ENCODE measurements at regions not wholly inside any gene's neighbourhood (a gene's known extent, or its start where the extent isn't known, plus 50 kb on each side); places are given as distances from the start of the nearest gene placed in this dataset.

DNA sequence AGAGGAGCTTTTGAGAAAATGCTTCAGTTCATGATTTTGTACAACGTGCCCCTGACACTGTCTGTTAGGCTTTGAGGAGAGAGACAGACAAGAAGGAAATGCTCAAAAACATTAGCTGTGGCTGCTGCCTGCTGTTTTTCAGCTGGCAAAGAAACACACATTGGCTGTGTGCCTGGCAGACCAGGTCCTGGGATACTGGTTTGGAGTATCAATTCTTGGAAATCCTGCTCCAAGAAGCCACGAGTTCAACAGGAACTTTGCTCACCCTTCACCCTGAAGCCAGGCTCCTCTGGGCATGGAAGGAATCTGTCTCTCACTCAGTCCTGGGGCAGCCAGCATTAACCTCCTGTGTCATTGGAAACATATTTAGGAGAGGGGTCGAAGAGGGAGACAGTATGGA lies 245.5 kb downstream of the AUH start:
- H3K27me3 ChIP-seq = no peaks in the 10 kb centered on the region
- no peak overlapping the region for H3K4me3 ChIP-seq
- H3K4me1 ChIP-seq = peaks cover 21% of the 10 kb centered on the region
- DNase-seq (peak in 3 of 4 donors; percentile 16 to 50 (median 36)), ATAC-seq (no peak)
- 40% methylated on average over 3 of the region's 3 CpGs for WGBS, 2 donors
- no peaks in the 10 kb centered on the region for H3K36me3 ChIP-seq (replicated peaks in 1 of 2; ENCODE audit: insufficient read depth in 1 of 2, low read depth in 2 of 2)
- intact Hi-C loops (cut with DNase I) = no loop called here
- H3K27ac ChIP-seq = no peak overlapping the region
- TF ChIP-seq, protein P1, sequence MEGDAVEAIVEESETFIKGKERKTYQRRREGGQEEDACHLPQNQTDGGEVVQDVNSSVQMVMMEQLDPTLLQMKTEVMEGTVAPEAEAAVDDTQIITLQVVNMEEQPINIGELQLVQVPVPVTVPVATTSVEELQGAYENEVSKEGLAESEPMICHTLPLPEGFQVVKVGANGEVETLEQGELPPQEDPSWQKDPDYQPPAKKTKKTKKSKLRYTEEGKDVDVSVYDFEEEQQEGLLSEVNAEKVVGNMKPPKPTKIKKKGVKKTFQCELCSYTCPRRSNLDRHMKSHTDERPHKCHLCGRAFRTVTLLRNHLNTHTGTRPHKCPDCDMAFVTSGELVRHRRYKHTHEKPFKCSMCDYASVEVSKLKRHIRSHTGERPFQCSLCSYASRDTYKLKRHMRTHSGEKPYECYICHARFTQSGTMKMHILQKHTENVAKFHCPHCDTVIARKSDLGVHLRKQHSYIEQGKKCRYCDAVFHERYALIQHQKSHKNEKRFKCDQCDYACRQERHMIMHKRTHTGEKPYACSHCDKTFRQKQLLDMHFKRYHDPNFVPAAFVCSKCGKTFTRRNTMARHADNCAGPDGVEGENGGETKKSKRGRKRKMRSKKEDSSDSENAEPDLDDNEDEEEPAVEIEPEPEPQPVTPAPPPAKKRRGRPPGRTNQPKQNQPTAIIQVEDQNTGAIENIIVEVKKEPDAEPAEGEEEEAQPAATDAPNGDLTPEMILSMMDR (IDR thresholded peaks at IDR 0.05) = no peak
- TF ChIP-seq POLR2A (IDR thresholded peaks at IDR 0.05) = no peak
- H3K9me3 ChIP-seq = peaks cover 0 to under 1% (median 0%) of the 10 kb centered on the region in 3 donors

DNA sequence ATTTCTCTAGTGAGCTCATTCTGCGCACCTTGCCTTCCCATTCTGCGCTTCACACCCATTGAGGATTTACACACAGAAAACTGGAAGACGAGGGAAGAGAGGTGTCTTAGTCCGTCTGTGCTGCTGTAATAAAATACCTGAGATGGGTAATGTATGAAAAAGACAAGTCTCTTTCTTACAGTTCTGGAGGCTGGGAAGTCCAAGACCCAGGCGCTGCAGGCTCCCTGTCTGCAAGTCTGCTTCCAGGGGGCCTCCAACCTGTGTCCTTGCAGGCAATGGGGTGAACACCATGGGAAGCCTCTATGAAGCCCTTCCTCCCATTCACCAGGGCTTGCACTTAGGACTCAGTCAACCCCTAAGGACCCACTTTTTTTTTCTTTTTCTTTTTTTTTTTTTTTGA lies 245.0 kb downstream of the AUH start:
- TF ChIP-seq, protein P1 (IDR thresholded peaks at IDR 0.05) = no peak
- TF ChIP-seq POLR2A (IDR thresholded peaks at IDR 0.05) = no peak
- H3K27me3 ChIP-seq = no peaks in the 10 kb centered on the region
- no peak overlapping the region for H3K27ac ChIP-seq
- intact Hi-C loops (cut with DNase I) = no loop called here
- no peak for ATAC-seq
- H3K4me3 ChIP-seq = no peak overlapping the region
- peaks cover 21% of the 10 kb centered on the region for H3K4me1 ChIP-seq
- WGBS, 2 donors = 88 to 95% methylated on average over 5 of the region's 5 CpGs
- H3K36me3 ChIP-seq (replicated peaks in 1 of 2; ENCODE audit: insufficient read depth in 1 of 2, low read depth in 2 of 2) = no peaks in the 10 kb centered on the region
- no peaks in the 10 kb centered on the region for H3K9me3 ChIP-seq
- DNase-seq = no peak

DNA sequence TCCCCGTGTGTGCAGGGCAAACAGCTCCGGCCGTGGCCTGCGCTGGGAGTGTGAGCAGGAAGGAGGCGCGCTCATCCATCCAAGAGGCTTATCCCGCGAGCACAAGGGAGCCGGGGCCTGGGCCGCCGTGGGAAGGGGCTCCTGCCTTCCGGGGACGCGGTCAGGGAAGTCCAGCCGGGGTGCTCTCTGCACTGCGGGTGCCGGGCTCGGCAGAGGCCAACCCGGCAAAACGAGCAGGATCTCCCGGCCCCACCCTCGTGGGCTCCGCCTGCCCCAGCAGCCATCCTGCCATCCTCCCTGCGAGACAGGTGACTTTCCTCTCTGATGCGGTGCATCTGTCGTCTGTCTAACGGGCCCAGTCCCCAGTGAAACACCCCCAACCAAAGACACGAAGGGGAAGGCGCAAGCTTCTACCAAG lies 244.2 kb downstream of the AUH start:
- WGBS, 2 donors = 83 to 85% methylated on average over 4 to 23 of the region's 29 CpGs
- Histone ChIP-seq H3K27ac (peak overlapping the region in 1 of 4 donors; percentile 34), H3K27me3 (no peaks in the 10 kb centered on the region), H3K4me1 (peaks cover 21% of the 10 kb centered on the region), H3K4me3 (no peak overlapping the region), H3K36me3 (replicated peaks in 1 of 2; ENCODE audit: insufficient read depth in 1 of 2, low read depth in 2 of 2) (no peaks in the 10 kb centered on the region), H3K9me3 (no peaks in the 10 kb centered on the region)
- no peak for TF ChIP-seq POLR2A (IDR thresholded peaks at IDR 0.05)
- TF ChIP-seq, protein P1 (IDR thresholded peaks at IDR 0.05) = no peak
- intact Hi-C loops (cut with DNase I) = no loop called here
- ATAC-seq = no peak
- no peak for DNase-seq

DNA sequence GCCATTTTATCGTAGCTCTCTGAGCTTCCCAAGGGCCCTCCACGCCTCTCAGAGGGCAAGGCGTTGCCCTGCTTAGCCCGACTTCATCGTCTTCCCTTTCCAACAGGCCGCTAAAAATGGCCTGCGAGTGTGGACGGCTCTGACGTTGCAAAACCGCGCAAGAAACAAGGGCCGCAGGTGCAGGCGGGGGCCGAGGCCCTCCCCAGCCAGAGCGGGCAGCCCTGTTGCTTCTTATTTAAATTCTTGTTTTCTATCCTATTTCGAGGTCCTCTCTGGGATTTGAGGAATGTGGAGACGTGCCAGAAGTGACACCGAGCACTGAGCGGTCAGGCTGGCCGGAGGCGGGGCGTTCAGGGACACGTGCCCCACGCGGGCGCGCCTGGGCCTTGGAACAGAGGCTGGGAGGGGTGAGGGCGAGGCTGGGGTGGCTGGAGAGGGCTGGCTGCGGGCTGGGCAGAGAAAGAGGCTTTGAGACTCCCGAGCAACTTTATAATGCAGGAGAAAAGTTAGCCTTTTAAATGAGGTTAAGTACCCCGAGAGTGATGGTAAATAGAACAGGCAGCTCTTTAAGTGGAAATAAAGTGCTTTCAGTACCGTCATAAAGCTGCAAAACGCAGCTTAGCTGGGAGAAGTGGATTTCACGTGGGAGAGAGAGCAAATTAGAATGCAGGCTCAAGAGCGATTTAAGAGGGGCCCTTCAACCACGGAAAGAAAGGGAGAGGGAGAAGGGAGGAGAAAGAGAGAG lies 243.6 kb downstream of the AUH start:
- H3K27ac ChIP-seq = peak overlapping the region in 2 of 4 donors; percentile 34 to 44
- H3K27me3 ChIP-seq = no peaks in the 10 kb centered on the region
- intact Hi-C loops (cut with DNase I) = no loop called here
- WGBS, 2 donors = 21 to 26% methylated on average over 34 to 36 of the region's 36 CpGs
- H3K36me3 ChIP-seq (replicated peaks in 1 of 2; ENCODE audit: insufficient read depth in 1 of 2, low read depth in 2 of 2) = no peaks in the 10 kb centered on the region
- peak; percentile 95 for ATAC-seq
- H3K9me3 ChIP-seq = no peaks in the 10 kb centered on the region
- peak; percentile 75 to 81 (median 78) for DNase-seq
- peaks cover 21% of the 10 kb centered on the region for H3K4me1 ChIP-seq
- no peak overlapping the region for H3K4me3 ChIP-seq
- TF ChIP-seq, protein P1 (IDR thresholded peaks at IDR 0.05) = no peak
- TF ChIP-seq POLR2A (IDR thresholded peaks at IDR 0.05) = peak in 2 of 3 donors; percentile 41 to 51

DNA sequence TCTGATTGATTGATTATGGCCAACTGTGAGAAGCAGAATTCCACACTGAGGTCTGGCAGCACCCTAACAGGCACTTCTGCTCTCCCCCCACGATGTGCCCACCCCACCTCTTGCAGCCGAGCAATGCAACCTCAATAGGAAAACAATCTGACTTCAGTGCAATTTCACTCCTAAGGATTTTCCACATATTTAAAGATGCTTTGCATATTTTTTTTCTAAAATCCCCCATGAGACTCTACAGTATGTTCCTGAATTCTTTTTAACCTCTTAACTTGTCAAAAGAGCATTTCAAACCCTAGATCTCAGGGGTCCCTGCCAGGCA lies 243.1 kb downstream of the AUH start:
- H3K27ac ChIP-seq = peak overlapping the region in 2 of 4 donors; percentile 34 to 44
- no peaks in the 10 kb centered on the region for H3K9me3 ChIP-seq
- no peaks in the 10 kb centered on the region for H3K27me3 ChIP-seq
- no peak for DNase-seq
- TF ChIP-seq POLR2A (IDR thresholded peaks at IDR 0.05) = no peak
- TF ChIP-seq, protein P1 (IDR thresholded peaks at IDR 0.05) = no peak
- intact Hi-C loops (cut with DNase I) = no loop called here
- no peaks in the 10 kb centered on the region for H3K36me3 ChIP-seq (replicated peaks in 1 of 2; ENCODE audit: insufficient read depth in 1 of 2, low read depth in 2 of 2)
- H3K4me3 ChIP-seq = no peak overlapping the region
- 14 to 21% methylated on average over 2 of the region's 2 CpGs for WGBS, 2 donors
- H3K4me1 ChIP-seq = peaks cover 21% of the 10 kb centered on the region
- peak; percentile 10 for ATAC-seq
